ENCODE measurements at regions not wholly inside any gene's neighbourhood (a gene's known extent, or its start where the extent isn't known, plus 50 kb on each side); places are given as distances from the start of the nearest gene placed in this dataset.

DNA sequence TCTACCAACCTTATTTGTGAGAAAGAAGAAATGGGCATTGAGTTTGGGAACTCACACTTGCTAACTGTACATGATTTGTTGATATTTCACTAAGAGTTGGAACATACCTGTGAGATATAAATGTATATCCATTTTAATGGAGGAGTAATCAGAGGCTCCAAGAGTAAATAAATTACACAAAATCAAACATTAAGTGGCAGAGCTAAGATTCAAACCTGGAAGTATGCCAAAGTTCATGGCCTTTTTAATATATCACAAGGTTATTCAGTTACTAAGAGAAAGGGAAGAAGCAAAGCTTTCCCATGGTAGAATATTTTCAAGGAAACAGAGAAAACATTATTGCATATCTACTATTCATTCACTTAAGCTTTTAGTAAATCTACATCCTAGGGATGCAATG, 1641.1 kb downstream of the FAM181B start:
- in situ Hi-C loops (cut with MboI; ENCODE audit: low sequenced_read_pairs) (no loop called here), intact Hi-C loops (cut with micrococcal nuclease) (no loop called here)

More for the DNA sequence above, 1641.1 kb downstream of the FAM181B start:
- H2BK20ac ChIP-seq (ENCODE audit: low read depth, low read length), result no peak overlapping the region
- no peak overlapping the region for H2BK120ac ChIP-seq (ENCODE audit: low read depth, low read length)
- no peak overlapping the region for H3K4me3 ChIP-seq (ENCODE audit: insufficient read depth, low read depth, low read length)
- no peak overlapping the region for H3K9ac ChIP-seq (ENCODE audit: low read depth, low read length)
- no peak overlapping the region for H4K8ac ChIP-seq (ENCODE audit: low read depth in 2 of 2, low read length in 2 of 2)
- no peak overlapping the region for H3K4ac ChIP-seq (ENCODE audit: low read depth, low read length)
- H2AFZ ChIP-seq (replicated peaks; ENCODE audit: low read length, poor library complexity), result no peak overlapping the region
- no peak for DNase-seq
- H3K9me1 ChIP-seq (ENCODE audit: insufficient read depth, low read length), result no peaks in the 10 kb centered on the region
- ChIA-PET CTCF (no interaction called here), POLR2A (ENCODE audit: unreplicated experiment) (no interaction called here)
- H3K27ac ChIP-seq (ENCODE audit: insufficient read depth, low read length), result no peak overlapping the region
- no peaks in the 10 kb centered on the region for H3K27me3 ChIP-seq (ENCODE audit: control insufficient read depth, insufficient read depth, low read length)
- H3K18ac ChIP-seq (ENCODE audit: low read depth, low read length), result no peak overlapping the region
- no peaks in the 10 kb centered on the region for H3K4me1 ChIP-seq (ENCODE audit: control insufficient read depth, insufficient read depth, low read length)
- H2BK5ac ChIP-seq (ENCODE audit: low read depth, low read length, poor library complexity, severe bottlenecking), result no peak overlapping the region
- dilution Hi-C loops (cut with HindIII; ENCODE audit: low sequenced_read_pairs, unreplicated experiment), result no loop called here
- no peak overlapping the region for H2AK5ac ChIP-seq (ENCODE audit: low read depth, low read length)
- no peak overlapping the region for H4K5ac ChIP-seq (ENCODE audit: low read depth, low read length)
- no peaks in the 10 kb centered on the region for H3K79me1 ChIP-seq (ENCODE audit: low read depth in 1 of 2, low read length in 2 of 2)
- ATAC-seq (ENCODE audit: low read depth), result no peak
- H2BK15ac ChIP-seq (ENCODE audit: low read depth, low read length), result no peak overlapping the region
- no peak overlapping the region for H3K23ac ChIP-seq (ENCODE audit: low read depth, low read length)
- H2AK9ac ChIP-seq (replicated peaks; ENCODE audit: low read depth, low read length, poor library complexity), result no peak overlapping the region
- no peak overlapping the region for H3K56ac ChIP-seq (ENCODE audit: extremely low read depth, insufficient read depth, low read length)
- no peak overlapping the region for H3K14ac ChIP-seq (replicated peaks; ENCODE audit: low read depth, low read length)
- H4K91ac ChIP-seq (ENCODE audit: insufficient read depth, low read depth, low read length), result no peak overlapping the region
- TF ChIP-seq RCOR1 (IDR thresholded peaks at IDR 0.05; ENCODE audit: insufficient replicate concordance, low read length) (no peak), NFE2L2 (IDR thresholded peaks at IDR 0.05; ENCODE audit: low read depth, low read length) (no peak), MAZ (IDR thresholded peaks at IDR 0.05; ENCODE audit: borderline replicate concordance, low read depth, low read length) (no peak), BHLHE40 (IDR thresholded peaks at IDR 0.05; ENCODE audit: low read depth, low read length) (no peak), RFX5 (IDR thresholded peaks at IDR 0.05; ENCODE audit: low read depth, low read length) (no peak), RAD21 (IDR thresholded peaks at IDR 0.05; ENCODE audit: low read length) (no peak), SMC3 (IDR thresholded peaks at IDR 0.05; ENCODE audit: low read depth, low read length) (no peak), POLR2A (IDR thresholded peaks at IDR 0.05; ENCODE audit: low read depth, low read length) (no peak), CHD1 (IDR thresholded peaks at IDR 0.05; ENCODE audit: low read depth, low read length) (no peak), MXI1 (IDR thresholded peaks at IDR 0.05; ENCODE audit: borderline replicate concordance, low read depth, low read length) (no peak), CEBPB (IDR thresholded peaks at IDR 0.05; ENCODE audit: low read depth, low read length) (no peak), MAFK (IDR thresholded peaks at IDR 0.05; ENCODE audit: low read depth, low read length) (no peak), FOS (IDR thresholded peaks at IDR 0.05; ENCODE audit: low read depth, low read length) (no peak)
- TF ChIP-seq, protein P1, sequence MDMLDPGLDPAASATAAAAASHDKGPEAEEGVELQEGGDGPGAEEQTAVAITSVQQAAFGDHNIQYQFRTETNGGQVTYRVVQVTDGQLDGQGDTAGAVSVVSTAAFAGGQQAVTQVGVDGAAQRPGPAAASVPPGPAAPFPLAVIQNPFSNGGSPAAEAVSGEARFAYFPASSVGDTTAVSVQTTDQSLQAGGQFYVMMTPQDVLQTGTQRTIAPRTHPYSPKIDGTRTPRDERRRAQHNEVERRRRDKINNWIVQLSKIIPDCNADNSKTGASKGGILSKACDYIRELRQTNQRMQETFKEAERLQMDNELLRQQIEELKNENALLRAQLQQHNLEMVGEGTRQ (IDR thresholded peaks at IDR 0.05; ENCODE audit: low read depth, low read length), result no peak
- TF ChIP-seq, protein P2, sequence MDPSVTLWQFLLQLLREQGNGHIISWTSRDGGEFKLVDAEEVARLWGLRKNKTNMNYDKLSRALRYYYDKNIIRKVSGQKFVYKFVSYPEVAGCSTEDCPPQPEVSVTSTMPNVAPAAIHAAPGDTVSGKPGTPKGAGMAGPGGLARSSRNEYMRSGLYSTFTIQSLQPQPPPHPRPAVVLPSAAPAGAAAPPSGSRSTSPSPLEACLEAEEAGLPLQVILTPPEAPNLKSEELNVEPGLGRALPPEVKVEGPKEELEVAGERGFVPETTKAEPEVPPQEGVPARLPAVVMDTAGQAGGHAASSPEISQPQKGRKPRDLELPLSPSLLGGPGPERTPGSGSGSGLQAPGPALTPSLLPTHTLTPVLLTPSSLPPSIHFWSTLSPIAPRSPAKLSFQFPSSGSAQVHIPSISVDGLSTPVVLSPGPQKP (IDR thresholded peaks at IDR 0.05; ENCODE audit: borderline replicate concordance, low read depth, low read length), result no peak
- TF ChIP-seq, protein P3, sequence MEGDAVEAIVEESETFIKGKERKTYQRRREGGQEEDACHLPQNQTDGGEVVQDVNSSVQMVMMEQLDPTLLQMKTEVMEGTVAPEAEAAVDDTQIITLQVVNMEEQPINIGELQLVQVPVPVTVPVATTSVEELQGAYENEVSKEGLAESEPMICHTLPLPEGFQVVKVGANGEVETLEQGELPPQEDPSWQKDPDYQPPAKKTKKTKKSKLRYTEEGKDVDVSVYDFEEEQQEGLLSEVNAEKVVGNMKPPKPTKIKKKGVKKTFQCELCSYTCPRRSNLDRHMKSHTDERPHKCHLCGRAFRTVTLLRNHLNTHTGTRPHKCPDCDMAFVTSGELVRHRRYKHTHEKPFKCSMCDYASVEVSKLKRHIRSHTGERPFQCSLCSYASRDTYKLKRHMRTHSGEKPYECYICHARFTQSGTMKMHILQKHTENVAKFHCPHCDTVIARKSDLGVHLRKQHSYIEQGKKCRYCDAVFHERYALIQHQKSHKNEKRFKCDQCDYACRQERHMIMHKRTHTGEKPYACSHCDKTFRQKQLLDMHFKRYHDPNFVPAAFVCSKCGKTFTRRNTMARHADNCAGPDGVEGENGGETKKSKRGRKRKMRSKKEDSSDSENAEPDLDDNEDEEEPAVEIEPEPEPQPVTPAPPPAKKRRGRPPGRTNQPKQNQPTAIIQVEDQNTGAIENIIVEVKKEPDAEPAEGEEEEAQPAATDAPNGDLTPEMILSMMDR (conservative IDR thresholded peaks at IDR 0.05; ENCODE audit: low read depth, low read length), result no peak
- no TSS peak for BruUV-seq (replicated peaks)
- no peaks in the 10 kb centered on the region for H3K36me3 ChIP-seq (ENCODE audit: control insufficient read depth, insufficient read depth, low read length)
- no peak overlapping the region for H3K4me2 ChIP-seq (ENCODE audit: low read depth, low read length)
- H3K9me3 ChIP-seq (ENCODE audit: control insufficient read depth, insufficient read depth, low read length), result no peaks in the 10 kb centered on the region
- no peaks in the 10 kb centered on the region for H4K20me1 ChIP-seq (ENCODE audit: insufficient read depth, low read length)
